ENCODE measurements at regions not wholly inside any gene's neighbourhood (a gene's known extent, or its start where the extent isn't known, plus 50 kb on each side); places are given as distances from the start of the nearest gene placed in this dataset.
"Not testable (repeated sequence)": the region's sequence is repeated elsewhere in the genome, so short reads cannot be mapped to it uniquely, and the experiment has no call there.

DNA sequence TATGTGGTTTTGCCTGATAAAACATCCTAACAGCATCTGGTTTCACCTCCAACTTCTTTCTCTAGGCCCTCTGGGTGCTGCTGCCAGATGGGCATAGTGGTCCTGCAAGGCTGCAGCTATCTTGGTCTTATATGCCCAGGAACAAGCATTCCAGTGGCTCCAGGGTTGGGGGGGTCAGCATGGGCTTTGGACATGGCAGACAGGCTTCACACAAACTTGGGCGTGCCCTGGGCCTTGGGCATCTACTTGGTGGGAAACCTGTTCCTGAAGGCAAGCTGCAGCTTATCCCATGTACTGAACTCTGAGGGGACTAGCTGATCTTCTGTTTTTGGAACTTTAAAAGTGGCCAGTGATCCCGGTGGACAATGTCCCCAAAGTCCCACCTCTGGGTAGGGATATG is 54.9 kb upstream of the ZNF678 start:
- no peak for DNase-seq

DNA sequence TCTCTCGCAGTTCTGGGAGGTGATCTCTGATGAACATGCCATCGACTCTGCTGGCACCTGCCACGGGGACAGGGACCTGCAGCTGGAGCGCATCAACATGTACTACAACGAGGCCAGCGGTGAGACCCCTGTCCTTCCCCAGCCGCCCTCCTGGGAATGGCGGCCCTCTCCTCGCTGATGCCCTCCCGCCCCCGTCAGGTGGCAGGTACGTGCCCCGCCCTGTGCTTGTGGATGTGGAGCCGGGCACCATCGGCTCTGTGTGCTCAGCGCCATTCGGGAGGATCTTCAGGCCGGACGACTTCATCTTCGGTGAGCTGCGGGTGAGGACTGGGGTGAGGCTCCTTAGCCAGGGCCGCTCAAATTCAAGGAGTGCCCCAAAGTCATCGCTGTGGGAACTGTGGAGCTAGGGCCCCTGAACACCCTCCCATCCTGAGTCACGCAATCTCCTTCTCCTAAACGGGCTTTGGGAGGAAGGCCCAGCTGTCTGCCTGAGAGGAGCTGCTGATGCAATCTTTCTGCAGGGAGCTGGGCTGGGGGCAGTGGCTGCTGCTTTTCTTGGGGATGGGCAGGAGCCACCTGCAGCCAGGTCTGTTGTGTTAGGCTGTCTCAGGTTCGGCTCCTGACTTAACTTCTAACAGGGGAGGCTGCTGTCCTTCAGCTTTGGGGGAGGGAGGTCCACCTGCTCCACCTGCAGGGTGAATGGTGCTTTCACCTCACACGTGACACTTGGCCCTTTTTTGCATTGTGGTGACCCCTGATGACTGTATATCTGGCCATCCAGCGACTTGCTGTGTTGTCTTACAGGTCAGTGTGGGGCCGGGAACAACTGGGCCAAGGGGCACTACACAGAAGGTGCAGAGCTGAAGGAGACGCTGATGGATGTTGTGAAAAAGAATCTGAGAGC is 56.6 kb upstream of the ZNF678 start:
- DNase-seq: not testable (repeated sequence)

DNA sequence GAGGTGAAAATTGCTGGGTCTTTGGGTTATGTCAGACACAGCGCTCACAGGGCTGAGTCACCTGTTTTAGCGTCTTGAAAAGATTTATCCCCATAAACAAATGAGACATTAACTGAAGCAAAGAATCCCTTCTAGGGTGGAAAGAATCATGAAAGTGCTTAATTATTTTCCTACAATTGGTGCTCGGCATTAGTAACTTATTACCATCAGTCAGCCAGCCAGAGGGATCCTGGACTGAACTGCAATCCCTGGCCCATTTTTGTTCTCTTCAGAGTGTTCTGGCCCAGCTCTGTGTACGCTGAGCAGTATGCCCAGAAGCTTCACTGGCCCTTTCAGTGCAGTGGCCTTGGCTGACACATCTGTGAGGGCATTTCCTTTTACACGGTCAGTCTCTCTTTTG is 67.3 kb upstream of the ZNF678 start:
- not testable (repeated sequence) for DNase-seq

DNA sequence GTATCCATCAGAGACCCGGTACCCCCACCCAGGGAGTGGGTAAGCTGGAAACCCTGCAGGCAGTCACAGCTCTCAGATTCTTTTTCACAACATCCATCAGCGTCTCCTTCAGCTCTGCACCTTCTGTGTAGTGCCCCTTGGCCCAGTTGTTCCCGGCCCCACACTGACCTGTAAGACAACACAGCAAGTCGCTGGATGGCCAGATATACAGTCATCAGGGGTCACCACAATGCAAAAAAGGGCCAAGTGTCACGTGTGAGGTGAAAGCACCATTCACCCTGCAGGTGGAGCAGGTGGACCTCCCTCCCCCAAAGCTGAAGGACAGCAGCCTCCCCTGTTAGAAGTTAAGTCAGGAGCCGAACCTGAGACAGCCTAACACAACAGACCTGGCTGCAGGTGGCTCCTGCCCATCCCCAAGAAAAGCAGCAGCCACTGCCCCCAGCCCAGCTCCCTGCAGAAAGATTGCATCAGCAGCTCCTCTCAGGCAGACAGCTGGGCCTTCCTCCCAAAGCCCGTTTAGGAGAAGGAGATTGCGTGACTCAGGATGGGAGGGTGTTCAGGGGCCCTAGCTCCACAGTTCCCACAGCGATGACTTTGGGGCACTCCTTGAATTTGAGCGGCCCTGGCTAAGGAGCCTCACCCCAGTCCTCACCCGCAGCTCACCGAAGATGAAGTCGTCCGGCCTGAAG is 69.3 kb upstream of the ZNF678 start:
- DNase-seq: not testable (repeated sequence)

GRCh38 chr1:227490478-227490877 is 72.9 kb upstream of the ZNF678 start:
- no peak for DNase-seq

- no peak for DNase-seq
These were observed 73.4 kb upstream of the ZNF678 start for GRCh38 chr1:227490001-227490400.

- no peak for DNase-seq
These were observed 73.8 kb upstream of the ZNF678 start for GRCh38 chr1:227489572-227489971.

- DNase-seq: no peak
These were observed 75.8 kb upstream of the ZNF678 start for GRCh38 chr1:227487606-227488005.

DNA sequence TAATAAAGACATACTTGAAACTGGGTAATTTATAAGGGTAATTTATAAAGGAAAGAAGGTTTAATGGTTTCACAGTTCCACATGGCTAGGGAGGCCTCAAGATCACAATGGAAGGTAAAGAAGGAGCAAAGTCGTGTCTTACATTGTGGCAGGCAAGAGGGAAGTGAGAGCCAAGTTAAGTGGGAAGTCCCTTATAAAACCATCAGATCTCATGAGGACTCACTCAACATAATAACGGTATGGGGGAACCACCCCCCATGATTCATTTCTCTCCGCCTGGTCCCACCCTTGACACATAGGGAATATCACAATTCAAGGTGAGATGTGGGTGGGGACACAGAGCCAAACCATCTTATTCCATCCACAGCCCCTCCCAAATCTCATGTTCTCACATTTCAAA is 76.8 kb upstream of the ZNF678 start:
- no peak for DNase-seq

DNA sequence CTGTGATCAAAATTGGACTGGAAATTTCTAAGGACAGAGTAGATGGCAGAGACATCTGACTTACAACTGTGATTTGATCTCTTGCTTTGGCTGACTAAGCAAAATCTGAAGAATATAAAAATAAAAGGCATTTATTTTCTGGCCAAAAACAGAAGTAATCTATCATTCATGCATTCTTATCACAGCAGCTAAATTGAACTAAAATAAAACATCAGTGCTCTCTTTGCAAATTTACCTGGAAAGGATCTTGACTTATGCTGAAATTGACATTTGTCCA is 81.4 kb upstream of the ZNF678 start:
- no peak for DNase-seq

GRCh38 chr1:227474072-227474471 is 89.3 kb upstream of the ZNF678 start:
- DNase-seq: not testable (repeated sequence)

DNA sequence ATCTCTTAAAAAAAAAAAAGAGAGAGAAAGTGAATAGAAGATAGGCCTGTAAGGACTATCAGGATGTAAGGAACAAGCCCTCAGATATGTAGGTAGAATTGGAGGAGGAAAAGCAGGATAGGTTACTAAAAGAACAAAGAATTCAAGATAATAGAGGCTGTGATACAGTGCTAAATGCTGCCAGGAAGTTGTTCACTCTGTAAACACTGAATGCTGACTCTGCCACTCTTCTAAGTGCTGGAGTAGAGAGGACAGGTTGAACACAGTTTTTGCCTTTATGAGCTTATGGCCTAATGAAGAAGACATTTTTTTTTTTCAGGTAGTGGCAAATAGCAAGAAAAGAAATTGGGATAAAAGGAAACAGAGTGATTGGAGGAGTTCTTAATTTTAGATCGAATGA is 90.6 kb upstream of the ZNF678 start:
- peak; percentile 37 for DNase-seq

DNA sequence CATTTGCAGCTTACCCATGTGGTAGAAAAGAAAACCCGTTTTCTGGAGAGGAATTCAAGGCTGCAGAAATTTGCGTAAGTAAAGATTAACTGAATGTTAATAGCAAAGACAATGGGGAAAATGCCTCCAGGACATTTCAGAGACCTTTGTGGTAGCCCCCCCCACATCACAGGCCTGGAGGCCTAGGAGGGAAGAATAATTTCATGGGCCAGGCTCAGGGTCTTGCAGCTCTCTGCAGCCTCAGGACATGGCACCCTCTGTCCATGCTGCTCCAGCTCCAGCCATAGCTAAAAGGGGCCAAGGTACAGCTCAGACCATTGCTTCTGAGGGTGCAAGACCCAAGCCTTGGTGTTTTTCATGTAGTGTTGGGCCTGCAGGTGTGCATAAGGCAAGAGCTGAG is 92.7 kb upstream of the ZNF678 start:
- DNase-seq: no peak

DNA sequence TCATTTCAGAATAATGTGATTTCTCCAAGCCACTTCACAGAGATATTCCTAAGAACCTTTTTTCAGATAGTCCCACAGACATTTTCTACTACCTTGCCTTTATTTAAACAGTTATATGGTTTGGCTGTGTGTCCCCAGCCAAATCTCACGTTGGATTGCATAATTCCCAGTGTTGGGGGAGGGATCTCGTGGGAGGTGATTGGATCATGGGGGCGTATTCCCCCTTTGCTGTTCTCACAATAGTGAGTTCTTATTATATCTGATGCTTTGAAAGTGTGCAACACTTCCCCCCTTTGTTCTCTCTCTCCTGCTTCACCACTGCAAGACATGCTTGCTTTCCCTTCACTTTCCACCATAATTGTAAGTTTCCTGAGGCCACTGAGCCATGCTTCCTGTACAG is 93.6 kb upstream of the ZNF678 start:
- no peak for DNase-seq

DNA sequence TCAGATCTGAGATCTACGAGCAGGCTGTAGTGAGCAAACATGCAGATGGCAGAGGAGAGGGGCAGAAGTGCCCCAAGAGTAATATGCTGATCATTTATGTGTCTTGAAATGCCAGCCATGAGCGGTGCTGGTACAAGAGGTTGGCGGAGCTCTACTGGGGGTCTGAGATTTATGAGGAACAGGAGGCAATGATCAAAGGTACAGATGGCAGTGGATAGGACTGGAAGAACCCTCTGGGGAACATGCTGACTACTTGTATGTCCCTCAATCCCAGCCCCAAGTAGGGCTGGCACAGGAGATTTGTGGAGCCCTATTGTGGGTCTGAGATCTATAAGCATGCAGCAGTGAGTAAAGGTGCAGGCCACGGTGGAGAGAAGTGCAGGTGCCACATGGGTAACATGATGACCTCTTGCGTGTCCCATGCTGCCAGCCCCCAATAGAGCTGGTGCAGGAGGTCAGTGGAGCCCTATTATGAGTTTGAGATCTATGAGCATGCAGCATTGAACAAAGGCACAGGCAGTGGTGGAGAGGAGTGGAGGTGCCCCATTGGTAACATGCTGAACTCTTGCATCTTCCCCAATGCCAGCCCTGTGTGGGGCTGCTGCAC is 97.2 kb upstream of the ZNF678 start:
- DNase-seq: no peak

- DNase-seq: peak; percentile 11
These were observed 98.1 kb upstream of the ZNF678 start for GRCh38 chr1:227465256-227465655.

GRCh38 chr1:227459977-227460376 is 103.4 kb upstream of the ZNF678 start:
- peak; percentile 19 for DNase-seq

- DNase-seq: no peak
These were observed 104.0 kb upstream of the ZNF678 start for GRCh38 chr1:227459326-227459841.

GRCh38 chr1:227454686-227455085 is 108.7 kb upstream of the ZNF678 start:
- DNase-seq: no peak

DNA sequence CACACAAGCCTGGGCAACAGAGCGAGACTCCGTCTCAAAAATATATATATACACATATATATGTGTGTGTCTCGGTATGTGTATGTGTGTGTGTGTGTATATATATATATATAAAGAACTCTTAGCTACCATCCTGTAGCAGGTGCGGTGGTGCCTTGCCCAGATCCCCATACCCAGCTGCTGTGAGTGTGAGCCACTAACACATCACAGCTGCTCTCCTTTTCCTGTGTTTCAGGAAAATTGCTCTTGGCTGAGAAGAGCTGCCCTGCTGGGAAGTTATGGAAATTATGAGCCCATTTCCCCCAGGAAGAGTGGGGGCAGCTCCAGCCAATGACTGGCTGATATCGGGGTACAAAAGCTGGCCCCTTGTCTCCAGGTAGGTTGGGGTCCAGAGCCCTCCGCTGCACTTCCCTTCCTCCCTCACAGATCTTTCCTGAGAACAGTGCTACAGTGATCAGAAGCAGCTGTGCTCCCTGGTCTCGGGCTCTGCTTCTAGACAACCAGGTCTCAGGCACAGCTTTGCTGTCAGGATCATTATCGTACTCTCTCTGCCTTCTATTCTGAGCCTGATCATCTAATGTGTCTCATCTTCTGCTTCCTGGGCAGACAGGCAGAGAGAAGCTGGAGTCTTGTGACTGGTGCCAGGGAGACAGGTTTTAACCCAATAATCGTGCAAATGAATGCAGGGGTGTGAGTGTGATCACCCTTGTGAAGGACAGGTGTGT is 109.6 kb upstream of the ZNF678 start:
- DNase-seq: no peak

- DNase-seq: peak; percentile 44
These were observed 111.4 kb upstream of the ZNF678 start for GRCh38 chr1:227451954-227452353.

GRCh38 chr1:227451057-227451456 is 112.3 kb upstream of the ZNF678 start:
- no peak for DNase-seq

- no peak for DNase-seq
These were observed 112.9 kb upstream of the ZNF678 start for GRCh38 chr1:227450489-227450888.
